A204.1 (cell line): ENCODE measurements at regions not wholly inside any gene's neighbourhood (a gene's known extent, or its start where the extent isn't known, plus 50 kb on each side); places are given as distances from the start of the nearest gene placed in this dataset.

Source experiments
- FAIRE-seq: peaks from 2 replicates; lab custom pipeline; 2012; peaks lifted over from hg19 to GRCh38; lab: Jason Lieb, UNC

- no peak for FAIRE-seq
These were observed 428.8 kb upstream of the FIGN start for GRCh38 chr2:164164602-164165001.

- no peak for FAIRE-seq
These were observed 419.8 kb upstream of the FIGN start for GRCh38 chr2:164155558-164155957.

- FAIRE-seq = no peak
These were observed 415.7 kb upstream of the FIGN start for GRCh38 chr2:164151522-164151921.

GRCh38 chr2:164150604-164151003 is 414.8 kb upstream of the FIGN start:
- FAIRE-seq = no peak

DNA sequence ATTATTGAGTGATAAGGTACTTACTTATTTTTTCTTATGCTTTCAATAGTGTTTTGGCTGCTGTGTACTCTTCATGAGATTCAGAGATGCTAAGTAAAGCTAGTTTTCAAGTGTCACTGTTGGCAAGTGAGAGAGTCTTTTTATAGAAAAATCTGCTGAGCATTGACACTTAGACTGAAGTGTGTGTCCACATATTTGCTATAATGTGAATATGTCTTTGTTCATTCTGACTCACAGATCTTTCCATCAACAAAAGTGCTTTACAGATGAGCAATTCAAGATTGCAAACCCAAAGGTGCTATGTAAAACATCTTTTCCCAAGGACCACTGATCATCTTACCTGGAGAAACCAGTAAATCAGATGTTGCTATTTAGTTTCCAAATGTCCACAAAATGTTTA is 410.6 kb upstream of the FIGN start:
- FAIRE-seq = no peak

- FAIRE-seq = no peak
These were observed 409.5 kb upstream of the FIGN start for GRCh38 chr2:164145093-164145987.

DNA sequence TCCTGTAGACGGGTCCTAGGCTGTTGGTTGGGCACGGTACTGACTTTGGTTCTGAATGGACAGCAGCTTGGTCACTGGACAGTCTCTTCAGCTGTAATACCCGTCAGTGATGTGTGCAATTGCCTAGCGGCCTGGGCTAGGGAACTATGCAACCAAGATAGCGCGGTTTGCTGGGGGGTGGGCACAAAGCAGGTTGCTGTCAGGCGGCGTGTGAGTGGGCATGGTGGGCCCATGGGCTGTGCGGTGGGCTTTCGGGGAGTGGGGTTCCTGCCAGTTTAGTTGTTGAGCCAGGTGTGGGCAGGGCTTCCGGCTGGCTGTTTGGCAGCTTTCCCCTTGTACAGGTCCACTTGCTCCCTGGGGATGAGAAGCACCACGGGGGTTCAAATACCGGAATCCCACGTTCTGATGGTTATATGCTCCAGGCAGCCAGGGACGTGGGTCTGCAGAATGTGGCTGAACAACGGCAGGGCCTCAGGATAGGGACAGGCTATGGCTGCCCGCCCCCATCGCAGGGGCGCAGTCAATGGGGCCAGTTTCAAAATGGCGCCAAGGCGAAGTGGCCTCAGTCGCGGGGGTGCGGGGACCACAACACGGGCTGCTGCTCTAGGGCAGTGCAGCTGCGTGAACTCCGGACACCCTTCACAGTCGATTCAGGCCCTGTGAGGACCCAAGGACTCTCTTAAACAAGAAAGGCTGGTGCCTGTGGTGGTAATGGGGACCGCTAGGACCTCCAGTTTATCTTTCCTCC is 407.5 kb upstream of the FIGN start:
- FAIRE-seq = no peak

DNA sequence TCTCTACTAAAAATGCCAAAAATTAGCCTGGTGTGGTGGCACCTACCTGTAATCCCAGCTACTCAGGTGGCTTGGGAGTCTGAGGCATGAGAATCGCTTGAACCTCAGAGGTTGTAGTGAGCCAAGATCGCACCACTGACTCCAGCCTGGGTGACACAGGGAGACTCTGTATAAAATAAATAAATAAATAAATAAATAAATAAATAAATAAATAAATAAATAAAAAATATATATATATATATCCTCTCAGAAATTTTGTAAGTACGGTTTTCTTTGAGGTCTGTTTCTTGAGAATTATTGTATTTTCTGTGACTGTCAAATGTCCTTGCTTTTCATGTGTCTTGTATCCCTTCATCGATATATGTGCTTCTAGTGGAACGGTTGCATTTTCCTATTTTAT is 406.9 kb upstream of the FIGN start:
- FAIRE-seq = no peak

DNA sequence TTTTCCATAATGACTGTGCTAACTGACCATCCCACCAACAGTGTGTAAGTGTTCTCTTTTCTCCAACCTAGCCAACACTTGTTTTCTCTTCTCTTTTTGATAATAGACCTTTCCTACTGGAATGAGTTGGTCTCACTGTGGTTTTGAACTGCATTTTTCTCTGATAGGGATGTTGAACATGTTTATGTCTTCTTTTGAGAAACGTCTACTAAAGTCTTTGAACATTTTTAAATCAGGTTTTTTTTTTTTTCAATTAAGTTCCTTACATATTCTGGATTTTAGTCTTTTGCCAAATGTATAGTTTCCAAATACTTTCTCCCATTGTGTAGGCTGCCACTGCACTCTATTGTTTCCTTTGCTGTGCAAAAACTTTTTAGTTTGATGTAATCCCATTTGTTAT is 405.5 kb upstream of the FIGN start:
- FAIRE-seq = no peak

DNA sequence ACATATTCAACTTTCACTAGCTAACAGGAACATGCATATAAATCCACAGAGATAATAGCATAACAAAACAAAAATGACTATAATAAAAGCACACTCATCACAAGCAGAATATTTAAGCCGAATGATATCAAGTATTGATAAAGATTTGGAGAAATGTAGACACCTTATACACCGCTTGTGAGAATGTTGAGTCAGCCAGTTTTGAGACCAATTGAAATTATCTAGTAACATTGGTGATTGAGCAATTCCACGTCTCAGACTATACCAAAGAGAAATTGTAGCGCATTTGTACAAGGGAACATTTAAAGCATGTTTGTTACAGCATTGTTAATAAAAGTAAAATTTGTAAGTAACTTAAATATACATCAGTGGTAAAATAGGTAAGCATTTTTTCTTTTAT is 402.9 kb upstream of the FIGN start:
- no peak for FAIRE-seq

DNA sequence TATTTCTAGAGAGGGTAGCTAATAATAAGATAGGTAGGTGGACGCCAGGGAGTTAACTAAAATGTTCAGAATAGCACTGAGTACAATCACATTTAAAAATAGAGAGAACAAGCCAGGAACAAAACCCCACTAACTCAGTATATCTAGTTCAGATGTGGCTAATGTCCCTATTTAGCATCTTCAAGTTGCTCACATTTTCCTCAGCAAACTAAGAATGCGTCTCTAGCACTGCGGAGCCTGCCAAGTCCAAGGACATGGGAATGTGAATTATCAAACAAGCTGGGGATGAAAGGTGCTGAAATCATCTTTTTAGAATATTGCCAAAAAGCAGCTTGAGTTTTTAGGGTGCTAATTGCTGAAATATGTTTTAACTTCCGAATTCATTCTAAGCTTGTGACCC is 398.5 kb upstream of the FIGN start:
- FAIRE-seq = no peak

GRCh38 chr2:164127971-164128527 is 392.2 kb upstream of the FIGN start:
- FAIRE-seq = no peak

DNA sequence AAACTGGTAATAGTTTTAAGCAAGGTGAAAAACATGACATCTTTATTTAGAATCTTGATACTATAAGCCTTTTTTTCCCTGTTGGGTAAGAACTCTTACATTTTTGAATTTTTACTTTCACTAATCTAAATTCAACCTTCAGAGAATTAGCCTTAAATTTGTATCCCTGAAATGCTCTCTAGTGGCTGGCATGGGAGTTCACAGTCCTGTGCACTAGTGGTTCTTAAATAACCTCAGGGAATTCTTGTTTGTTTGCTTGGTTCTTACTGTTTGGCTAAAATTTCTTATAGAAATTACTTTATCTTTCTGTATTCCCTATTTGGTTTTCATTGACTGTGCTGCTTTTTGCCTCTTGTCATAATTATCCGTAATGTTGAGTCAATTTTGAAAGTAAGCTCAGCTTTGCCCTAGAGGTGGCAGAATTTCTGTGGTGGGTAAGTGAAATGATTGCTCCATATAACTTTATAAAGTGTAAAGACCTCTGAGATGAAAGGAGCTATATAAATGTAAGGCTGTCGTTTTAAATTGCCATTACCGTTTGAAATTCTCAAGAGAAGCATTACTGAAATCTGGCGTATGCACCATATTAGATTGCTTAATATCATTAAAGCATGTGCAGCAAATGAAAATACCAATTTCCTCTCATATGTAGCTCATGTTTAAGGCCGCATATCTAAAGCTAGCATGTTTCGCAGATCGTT is 391.3 kb upstream of the FIGN start:
- no peak for FAIRE-seq

GRCh38 chr2:164115806-164116205 is 380.0 kb upstream of the FIGN start:
- no peak for FAIRE-seq

- FAIRE-seq = no peak
These were observed 379.1 kb upstream of the FIGN start for GRCh38 chr2:164114937-164115336.

- FAIRE-seq = no peak
These were observed 376.3 kb upstream of the FIGN start for GRCh38 chr2:164112105-164112504.

GRCh38 chr2:164110515-164110914 is 374.7 kb upstream of the FIGN start:
- FAIRE-seq = no peak

DNA sequence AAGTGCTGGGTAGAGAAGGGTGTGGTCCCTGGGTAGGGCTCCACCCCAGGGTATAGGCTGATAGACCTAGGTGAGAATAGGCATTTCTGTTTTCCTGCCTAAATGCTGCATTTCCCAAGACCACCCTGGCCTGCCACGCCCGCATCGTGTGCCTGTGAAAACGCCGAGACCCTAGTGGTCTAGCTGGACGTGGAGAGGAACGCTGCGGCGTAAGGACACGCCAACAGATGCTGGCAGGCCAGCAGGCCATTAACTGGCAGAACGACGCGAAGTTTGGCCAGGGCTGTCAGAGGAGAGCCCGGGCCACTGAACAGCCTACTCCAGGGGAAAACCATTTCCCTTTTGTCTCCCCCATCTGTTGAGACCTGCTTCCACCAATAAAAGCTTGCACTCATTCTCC is 373.2 kb upstream of the FIGN start:
- FAIRE-seq = no peak

GRCh38 chr2:164103271-164103670 is 367.5 kb upstream of the FIGN start:
- no peak for FAIRE-seq

DNA sequence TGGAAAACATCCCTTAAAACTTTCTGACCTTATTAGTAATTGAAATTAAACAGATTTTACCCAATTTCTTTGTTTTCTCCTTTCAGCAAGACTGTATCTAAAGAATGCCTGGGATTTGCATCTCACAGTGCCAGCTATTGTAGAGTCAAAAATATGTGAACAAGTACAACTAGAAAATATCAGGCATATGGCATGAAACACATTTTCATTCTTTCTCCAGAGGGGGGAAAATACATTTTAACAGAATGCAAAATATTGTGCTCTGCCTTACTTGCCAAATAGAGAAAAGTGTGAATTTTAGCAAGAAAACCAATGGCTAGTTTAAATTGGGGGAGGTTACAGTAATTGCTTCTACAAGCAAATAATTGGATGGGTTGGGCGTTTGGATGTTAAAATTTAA is 366.6 kb upstream of the FIGN start:
- no peak for FAIRE-seq

DNA sequence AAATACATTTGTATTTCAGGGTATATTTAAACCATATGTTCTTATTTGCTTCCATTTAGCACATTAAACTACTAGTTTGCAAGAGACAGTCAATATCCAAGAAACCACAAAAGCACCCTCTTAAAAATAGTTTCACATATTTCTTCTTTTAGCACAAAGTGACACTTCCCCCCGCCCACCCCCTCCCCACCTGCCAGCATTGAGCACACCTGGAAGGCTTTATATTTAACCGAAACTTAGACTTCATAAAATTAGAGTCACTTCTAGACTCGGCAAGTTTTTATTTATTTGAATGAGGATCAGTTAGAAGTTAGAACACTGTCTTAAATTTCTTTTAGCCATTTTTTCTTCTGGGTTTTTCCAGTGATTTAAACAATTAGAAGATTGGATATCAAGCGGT is 355.9 kb upstream of the FIGN start:
- no peak for FAIRE-seq

- FAIRE-seq = no peak
These were observed 354.7 kb upstream of the FIGN start for GRCh38 chr2:164090533-164090932.

- FAIRE-seq = no peak
These were observed 348.3 kb upstream of the FIGN start for GRCh38 chr2:164084066-164084465.
